ENCODE measurements at regions not wholly inside any gene's neighbourhood (a gene's known extent, or its start where the extent isn't known, plus 50 kb on each side); places are given as distances from the start of the nearest gene placed in this dataset.
"Not testable (repeated sequence)": the region's sequence is repeated elsewhere in the genome, so short reads cannot be mapped to it uniquely, and the experiment has no call there.

DNA sequence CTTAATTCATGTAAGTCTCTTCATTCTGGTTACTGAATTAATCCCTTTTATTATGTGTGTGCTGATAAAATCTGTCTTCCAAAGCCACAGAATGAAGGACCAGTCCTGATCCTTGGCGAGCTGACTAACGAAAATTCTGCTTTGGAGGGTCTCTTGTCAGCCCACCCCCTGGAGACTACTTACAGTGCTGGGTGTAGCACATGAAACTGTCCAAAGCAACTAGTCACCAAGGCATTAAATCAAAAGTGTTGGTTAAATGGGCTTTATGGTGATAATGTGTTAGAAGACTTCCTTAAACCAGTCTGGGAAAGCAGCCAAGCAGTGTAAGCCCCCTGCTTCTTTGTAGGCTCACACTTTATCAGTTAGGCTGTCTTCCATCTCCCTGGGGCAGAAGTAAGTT lies 420.2 kb downstream of the SUCLG1 start:
- DNase-seq: no peak

DNA sequence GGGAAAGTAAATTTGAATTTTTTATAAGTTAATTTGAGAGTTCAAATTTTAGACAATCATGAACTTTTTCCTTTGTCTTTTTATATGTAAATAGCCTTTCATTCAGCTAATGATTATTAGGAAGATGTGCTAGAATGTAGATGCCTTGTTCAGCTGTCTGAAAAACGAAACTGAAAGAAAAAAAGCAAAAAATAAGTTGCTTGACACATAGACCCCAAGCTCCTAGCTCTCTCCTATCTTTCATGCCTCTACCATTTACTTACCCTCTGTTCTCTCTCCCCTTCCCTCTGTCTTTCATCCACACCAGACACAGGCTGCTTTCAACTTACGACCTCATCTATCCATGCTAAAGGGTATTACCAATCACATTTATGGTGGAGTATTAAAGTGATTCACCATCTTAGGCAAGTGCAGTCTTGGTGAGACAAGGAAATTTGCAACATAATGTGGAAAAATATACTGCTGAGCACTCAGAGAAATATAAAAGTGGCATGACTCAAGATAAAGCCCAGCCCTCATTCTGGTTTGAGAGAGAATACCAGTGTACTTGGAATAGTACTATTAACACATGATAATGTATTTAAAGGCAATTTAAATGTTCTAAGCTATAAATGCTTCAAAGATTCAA lies 425.6 kb downstream of the SUCLG1 start:
- DNase-seq: no peak

DNA sequence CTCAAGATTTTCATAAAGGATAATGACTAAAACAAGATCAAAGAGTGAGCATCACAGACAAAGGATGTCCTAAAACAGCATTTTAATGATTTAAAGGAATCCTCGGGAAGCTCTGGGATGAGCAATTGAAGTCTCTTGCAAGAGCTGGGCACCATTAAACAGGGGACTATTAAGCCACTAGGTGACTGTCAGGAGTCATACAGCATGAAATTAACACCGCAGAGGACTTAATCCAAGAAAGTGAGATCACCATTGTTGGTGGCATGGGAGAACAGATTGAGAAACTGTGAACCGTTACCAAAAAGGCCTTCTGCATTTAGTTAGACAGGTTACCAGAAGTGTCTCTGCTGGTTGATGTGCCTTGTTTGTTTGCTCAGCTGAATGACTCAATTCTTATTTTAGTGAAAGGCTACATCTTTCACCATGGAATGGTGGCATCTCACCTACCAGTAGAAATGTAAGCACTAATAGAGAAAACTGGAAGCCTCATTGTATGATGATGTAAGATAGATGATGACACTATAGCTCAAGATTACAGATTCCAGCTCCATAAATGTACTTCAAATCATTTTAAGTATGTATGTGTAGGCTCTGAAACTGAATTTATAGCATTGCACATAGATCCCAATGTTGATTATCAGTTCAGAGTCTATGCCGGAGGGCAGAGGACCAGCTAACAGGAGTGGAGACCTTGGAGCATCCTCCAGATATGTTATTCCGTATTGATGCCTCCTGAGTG lies 427.6 kb downstream of the SUCLG1 start:
- DNase-seq: no peak

DNA sequence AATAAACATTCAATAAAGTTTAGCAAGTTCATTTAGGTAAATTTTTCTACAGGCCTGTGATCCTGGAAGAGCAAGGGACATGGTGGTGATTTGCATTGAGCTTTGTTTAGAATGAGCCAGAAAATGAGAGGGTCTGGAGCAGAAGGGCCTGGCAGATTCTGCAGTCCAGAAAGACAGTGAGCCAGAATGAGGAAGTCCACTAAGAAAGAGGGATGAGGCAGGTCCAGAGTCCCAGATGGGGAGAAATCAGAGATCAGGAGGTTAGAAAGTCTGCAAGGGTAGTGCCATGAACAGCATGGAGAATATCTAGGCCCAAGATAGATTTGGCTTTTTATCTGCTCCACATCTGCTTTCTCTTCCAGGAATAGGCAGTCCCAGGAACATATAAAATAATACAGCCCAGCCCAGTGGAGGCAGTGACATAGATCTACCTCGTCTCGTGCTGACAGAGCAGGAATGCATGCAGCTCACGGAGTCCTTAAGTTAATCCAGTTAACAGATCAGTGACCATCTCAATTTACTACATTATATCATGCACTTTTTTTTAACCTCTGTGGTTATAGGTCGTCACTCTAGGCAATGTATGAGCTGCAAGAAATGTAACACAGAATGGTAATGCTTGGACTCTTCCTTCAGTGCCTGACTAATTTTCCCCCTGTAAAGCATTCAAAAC lies 429.0 kb downstream of the SUCLG1 start:
- DNase-seq: no peak

GRCh38 chr2:84026818-84027217 lies 432.3 kb downstream of the SUCLG1 start:
- no peak for DNase-seq

DNA sequence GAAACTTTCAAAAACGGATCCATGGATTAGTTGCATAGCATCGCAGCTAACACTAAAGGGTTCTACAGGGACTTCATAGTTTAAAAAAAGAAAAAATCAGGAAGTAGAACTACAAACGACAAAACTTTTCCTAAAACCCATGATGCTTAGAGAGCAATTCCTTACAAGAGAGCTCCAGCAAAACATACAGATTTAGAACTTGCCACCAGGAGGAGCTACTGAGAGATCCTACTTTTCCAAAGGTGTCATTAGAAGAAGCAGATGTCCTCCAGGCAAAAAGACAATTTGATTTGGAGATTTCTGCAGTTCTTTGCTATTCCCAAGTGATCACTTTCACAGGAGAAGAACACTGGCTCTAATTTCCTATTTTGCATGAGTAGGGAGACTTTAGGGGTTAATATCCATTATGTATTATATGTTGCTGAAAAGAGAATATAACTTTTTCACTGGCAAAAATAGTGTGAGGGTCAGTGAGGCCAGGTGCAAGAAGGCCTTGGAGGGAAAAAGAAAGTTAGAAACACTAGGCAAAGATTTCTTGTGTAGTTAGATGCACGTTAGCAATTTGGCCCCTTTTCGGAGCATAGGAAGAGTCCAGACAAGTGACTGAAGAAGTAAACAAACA lies 436.2 kb downstream of the SUCLG1 start:
- DNase-seq: no peak

DNA sequence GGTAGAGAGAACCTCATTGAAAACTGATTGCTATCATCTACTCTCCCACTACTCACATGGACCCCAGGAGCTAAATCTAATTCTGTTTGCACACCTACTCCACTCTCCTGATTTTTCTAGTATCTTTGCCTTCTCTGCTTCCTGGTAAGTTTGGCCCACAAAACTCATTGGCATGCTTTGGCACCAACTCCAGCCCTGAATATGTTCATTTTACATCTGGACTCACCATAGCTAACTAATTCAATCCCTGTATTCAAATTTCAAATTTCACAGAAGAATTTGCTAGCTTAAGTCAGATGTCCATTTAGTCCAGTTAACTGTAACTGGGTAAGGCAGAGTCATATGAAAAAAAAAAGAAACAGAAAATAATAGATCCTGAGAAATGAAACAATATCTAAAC lies 442.1 kb downstream of the SUCLG1 start:
- no peak for DNase-seq

DNA sequence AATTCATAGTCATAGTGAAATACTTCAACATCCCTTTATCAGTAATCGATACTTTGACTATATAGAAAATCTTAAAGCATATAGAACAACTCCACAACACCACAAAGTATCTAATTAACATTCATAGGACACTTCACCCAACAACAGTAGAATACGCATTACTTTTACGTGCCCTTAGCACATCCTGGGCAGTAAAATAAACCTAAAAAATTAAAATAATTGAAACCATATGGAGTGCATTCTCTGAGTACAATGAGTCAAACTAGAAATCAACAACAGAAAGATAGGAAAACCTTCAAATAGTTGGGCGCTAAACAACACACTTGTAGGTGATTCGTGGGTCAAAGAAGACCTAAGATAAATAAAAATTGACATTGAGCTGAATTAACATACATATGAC lies 442.9 kb downstream of the SUCLG1 start:
- DNase-seq: no peak

GRCh38 chr2:83997889-83998288 lies 461.2 kb downstream of the SUCLG1 start:
- DNase-seq: no peak

GRCh38 chr2:83994633-83995179 lies 464.4 kb downstream of the SUCLG1 start:
- no peak for DNase-seq

GRCh38 chr2:83993873-83994632 lies 465.0 kb downstream of the SUCLG1 start:
- DNase-seq: no peak

DNA sequence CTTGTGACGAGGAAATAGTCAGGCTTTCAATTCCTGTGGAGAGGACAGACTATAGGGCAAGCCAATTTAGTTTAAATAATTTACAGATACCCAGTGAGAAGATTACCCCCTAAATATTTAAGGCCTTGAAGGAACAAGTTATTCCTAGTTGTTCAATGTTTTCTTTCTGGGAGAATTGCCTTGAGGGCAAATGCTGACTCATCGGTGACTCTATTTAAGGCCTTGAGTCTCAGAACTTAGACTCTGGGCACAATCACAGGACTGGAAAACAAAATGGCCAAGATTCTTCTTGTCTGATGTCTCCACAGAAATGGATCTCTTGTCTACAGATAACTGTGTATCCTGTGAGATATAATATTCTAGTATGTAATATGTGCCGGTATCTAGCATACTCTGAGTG lies 467.1 kb downstream of the SUCLG1 start:
- DNase-seq: no peak

DNA sequence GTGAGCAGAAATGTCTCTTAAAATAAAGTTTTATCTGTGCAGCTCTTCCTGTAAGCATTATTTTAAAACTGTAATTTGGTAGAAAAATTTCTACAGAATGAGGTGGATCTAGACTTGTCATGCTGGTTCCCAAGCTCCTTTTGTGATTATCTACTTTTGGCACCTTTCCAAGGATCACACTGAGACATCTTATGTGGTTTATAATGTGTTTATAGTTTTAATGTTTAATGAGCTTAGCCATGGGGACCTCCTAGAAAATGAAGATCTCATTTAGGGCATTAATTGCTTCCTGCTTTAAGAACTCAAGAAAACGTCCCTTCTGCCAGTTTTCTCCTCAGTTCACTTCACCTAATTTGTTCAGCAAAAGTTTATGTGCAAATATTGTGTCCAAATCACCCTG lies 468.4 kb downstream of the SUCLG1 start:
- DNase-seq: no peak

- DNase-seq: not testable (repeated sequence)
Measured at GRCh38 chr2:83976628-83977027, 482.5 kb downstream of the SUCLG1 start.

GRCh38 chr2:83972128-83972527 lies 487.0 kb downstream of the SUCLG1 start:
- DNase-seq: no peak

GRCh38 chr2:83971547-83971946 lies 487.5 kb downstream of the SUCLG1 start:
- DNase-seq: no peak

DNA sequence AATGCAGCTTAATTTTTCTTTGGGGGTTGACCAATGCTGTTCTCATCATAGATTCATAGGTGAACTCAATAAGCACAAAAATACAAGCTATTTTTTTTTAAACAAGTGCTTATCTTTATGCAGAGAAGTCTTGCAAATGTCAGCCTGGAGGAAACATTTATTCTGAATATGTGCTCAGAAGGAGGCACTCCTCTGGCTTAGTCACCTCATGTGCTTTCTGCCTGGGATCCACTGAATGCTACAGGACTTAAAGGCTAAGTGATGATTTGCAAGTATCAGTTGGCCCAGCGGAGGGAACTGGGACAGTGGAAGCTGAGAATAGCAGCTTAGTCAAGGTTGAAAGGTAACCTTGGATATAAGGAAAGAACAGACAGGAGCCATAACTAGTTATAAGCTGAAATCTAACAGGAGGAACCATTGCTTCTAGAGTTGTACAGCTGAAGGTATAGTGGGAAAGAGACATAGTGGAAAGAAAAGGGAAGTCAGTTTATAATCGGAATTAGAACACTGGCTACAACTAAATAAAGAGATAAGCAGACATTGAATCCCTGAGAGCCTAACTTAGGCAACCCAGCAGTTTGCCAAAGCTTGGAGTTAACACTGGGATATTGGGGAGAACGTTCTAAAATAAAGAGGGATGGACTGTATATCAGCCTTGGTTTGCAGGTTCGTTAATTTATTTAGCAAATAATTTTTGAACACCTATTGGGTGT lies 488.7 kb downstream of the SUCLG1 start:
- no peak for DNase-seq

DNA sequence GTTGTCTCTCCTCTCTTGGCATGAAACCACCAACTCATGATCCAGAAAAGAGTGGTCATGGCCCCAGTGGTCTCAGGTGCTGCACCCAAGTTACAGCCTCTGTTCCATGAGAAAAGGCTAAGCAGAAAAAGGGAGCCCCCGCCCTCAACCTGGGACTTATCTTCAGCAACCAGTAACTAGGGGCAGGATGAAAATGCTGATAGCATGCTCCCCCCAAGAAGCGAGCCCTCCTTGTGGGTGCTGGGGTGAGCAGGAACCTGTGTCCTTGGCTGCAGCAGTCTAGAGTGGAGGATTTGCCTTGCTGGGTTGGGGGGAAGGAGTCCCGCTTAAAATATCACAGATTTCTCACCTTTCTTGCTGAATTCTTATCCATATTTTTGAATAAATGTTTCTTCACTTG lies 490.0 kb downstream of the SUCLG1 start:
- DNase-seq: no peak

DNA sequence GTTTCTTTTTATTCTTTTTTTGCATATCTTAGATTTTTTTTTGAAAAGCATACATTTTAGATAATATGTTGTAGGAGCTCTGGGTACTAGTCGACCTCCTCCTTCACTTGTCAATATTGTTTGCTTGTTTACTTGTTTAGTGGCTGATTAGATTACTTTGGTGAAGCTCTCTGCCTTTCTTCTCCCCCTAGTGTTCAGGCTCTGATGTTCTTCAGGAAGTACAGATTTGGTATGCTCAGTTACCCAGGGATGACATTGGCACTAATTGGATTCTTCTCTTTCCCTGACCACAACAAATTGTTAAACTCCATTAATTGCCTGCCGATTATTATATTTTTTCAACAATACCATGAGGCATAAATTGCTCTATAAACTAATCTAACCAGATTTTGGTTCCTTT lies 491.2 kb downstream of the SUCLG1 start:
- DNase-seq: no peak

- DNase-seq: not testable (repeated sequence)
Measured at GRCh38 chr2:83966946-83967345, 492.1 kb downstream of the SUCLG1 start.

GRCh38 chr2:83961512-83961911 lies 497.6 kb downstream of the SUCLG1 start:
- DNase-seq: no peak

DNA sequence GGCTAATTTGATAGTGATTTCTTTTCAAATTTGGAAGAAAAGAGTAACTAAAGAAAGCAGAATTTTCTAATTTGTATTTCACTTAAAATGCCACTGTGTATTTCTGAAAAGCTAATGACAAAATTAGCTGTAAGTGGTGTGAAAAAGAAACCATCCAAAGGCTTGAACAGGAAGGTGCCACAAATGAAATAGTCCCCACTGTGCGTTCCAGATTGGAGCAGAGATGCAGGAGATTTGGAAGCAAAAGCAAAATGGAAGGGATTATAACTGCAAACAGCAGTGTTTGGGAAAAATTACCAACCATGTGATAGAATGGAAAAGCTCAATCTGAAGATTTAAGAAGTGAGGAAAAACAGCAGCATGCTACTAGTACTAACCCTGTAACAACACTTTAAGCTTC lies 498.7 kb downstream of the SUCLG1 start:
- DNase-seq: no peak

Measured in NCI-H2081 treated with DMSO at 0.1 percent for 48 hours (cell line).